Suprapubic skin (tissue), 4 donors: ENCODE measurements at regions not wholly inside any gene's neighbourhood (a gene's known extent, or its start where the extent isn't known, plus 50 kb on each side); places are given as distances from the start of the nearest gene placed in this dataset.

ENCODE experiments used
- DNase-seq, 2 donors: peaks; one replicate each; pipeline ENCODE4 v3.0.0-alpha.2; 2019; ENCODE audit warnings: low spot score in 2 of 2
- H3K27ac ChIP-seq: fragments of 200-600 bp; sonication (generic); one replicate; pipeline ENCODE4 v1.5.1; 2019
- H3K27me3 ChIP-seq: fragments of 200-600 bp; sonication (generic); one replicate; pipeline ENCODE4 v1.5.1; 2019
- H3K36me3 ChIP-seq: fragments of 200-600 bp; sonication (generic); one replicate; pipeline ENCODE4 v1.5.1; 2019
- H3K4me1 ChIP-seq: fragments of 200-600 bp; sonication (generic); one replicate; pipeline ENCODE4 v1.5.1; 2019
- H3K4me3 ChIP-seq: fragments of 200-600 bp; sonication (generic); one replicate; pipeline ENCODE4 v1.5.1; 2019; ENCODE audit warnings: mild to moderate bottlenecking
- H3K9me3 ChIP-seq: fragments of 200-600 bp; sonication (generic); one replicate; pipeline ENCODE4 v1.5.1; 2019
- EP300 ChIP-seq: sonication (generic); formaldehyde crosslinking; IDR thresholded peaks from one replicate; pipeline ENCODE4 v1.6.1; 2017; ENCODE audit warnings: antibody characterized with exemption
- POLR2A ChIP-seq, 2 donors: fragments of 450-650 bp; IDR thresholded peaks; one replicate each; pipeline ENCODE4 v1.6.1; 2017; ENCODE audit warnings: antibody characterized with exemption in 2 of 2, mild to moderate bottlenecking in 2 of 2, moderate library complexity in 2 of 2
- POLR2AphosphoS5 ChIP-seq, 3 donors: sonication (generic); formaldehyde crosslinking; IDR thresholded peaks; one replicate each; pipeline ENCODE4 v1.6.1; 2017; ENCODE audit warnings: antibody characterized with exemption in 3 of 3
- WGBS: methylation state at CpG from one replicate; pipeline ENCODE4 v1.1.5; 2018; 5-methylcytosine and 5-hydroxymethylcytosine counted together
- TF ChIP-seq, protein P1 (sequence below), 2 donors: fragments of 200-600 bp in 1 of 2; fragments of 450-650 bp in 1 of 2; sonication (generic) in 1 of 2; IDR thresholded peaks; one replicate each; pipeline ENCODE4 v1.5.1; 2016 to 2019; ENCODE audit warnings: antibody characterized with exemption in 2 of 2, mild to moderate bottlenecking in 1 of 2, moderate library complexity in 1 of 2

DNA sequence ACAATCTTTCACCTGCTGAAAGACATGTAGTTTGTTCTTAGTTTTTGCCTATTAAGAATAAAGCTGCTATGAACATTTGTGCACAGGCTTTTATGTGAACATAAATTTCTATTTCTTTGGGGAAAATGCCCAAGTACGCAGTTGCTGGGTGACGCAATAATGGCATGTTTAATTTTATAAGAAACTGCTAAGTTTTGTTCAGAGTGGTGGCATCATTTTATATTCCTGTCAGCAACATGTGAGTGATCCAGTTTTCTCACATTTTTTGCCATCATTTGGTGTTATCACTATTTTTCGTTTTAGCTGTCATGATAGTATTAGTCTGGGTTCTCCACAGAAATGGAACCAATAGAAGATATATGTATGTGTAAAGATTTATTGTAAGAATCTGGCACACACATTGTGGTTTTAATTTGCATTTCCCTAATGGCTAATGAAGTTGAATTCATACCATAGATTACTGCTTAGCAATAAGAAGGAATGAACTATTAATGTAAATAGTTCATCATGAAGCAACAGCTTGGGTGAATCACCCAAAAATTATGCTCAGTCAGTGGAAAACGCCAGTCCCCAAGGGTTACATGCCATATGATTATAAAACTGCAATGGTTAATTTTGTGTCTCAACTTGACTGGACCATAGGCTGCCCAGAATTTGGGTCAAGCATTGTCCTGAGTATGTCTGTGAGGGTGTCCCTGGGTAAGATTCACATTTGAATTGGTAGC lies 358.6 kb downstream of the MSX2 start:
- Histone ChIP-seq H3K9me3 (no peaks in the 10 kb centered on the region), H3K27me3 (no peaks in the 10 kb centered on the region), H3K4me1 (no peaks in the 10 kb centered on the region), H3K27ac (no peak overlapping the region), H3K4me3 (no peak overlapping the region), H3K36me3 (no peaks in the 10 kb centered on the region)
- DNase-seq = no peak
- WGBS = 70% methylated on average over 4 of the region's 4 CpGs
- TF ChIP-seq POLR2AphosphoS5 (IDR thresholded peaks at IDR 0.05) (no peak), POLR2A (IDR thresholded peaks at IDR 0.05) (no peak), EP300 (no peak)
- TF ChIP-seq, protein P1, sequence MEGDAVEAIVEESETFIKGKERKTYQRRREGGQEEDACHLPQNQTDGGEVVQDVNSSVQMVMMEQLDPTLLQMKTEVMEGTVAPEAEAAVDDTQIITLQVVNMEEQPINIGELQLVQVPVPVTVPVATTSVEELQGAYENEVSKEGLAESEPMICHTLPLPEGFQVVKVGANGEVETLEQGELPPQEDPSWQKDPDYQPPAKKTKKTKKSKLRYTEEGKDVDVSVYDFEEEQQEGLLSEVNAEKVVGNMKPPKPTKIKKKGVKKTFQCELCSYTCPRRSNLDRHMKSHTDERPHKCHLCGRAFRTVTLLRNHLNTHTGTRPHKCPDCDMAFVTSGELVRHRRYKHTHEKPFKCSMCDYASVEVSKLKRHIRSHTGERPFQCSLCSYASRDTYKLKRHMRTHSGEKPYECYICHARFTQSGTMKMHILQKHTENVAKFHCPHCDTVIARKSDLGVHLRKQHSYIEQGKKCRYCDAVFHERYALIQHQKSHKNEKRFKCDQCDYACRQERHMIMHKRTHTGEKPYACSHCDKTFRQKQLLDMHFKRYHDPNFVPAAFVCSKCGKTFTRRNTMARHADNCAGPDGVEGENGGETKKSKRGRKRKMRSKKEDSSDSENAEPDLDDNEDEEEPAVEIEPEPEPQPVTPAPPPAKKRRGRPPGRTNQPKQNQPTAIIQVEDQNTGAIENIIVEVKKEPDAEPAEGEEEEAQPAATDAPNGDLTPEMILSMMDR (IDR thresholded peaks at IDR 0.05) = no peak

DNA sequence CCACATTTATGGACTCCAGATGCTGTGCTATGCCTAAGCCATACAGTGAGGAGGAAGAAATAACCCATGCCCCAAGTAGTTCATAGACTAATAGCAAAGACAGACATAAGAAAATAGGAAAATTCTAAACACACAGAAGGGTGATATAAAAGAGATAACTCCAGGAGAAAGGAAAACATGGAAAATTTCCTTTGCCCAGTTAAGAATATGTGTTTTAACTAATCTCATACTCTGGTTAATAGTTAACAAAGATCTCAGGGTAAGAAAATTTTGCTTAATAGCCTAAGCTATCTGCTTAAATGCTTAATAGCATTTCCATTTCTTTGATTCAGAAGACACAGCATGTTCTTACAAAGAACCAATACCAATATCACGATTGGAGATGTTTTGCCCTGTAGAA lies 358.0 kb downstream of the MSX2 start:
- WGBS = 67% methylated on average over 1 of the region's 1 CpG
- no peaks in the 10 kb centered on the region for H3K27me3 ChIP-seq
- no peak overlapping the region for H3K4me3 ChIP-seq
- H3K9me3 ChIP-seq = no peaks in the 10 kb centered on the region
- no peak for TF ChIP-seq EP300
- TF ChIP-seq, protein P1 (IDR thresholded peaks at IDR 0.05) = no peak
- TF ChIP-seq POLR2AphosphoS5 (IDR thresholded peaks at IDR 0.05) = no peak
- no peak for TF ChIP-seq POLR2A (IDR thresholded peaks at IDR 0.05)
- no peaks in the 10 kb centered on the region for H3K4me1 ChIP-seq
- DNase-seq = no peak
- no peaks in the 10 kb centered on the region for H3K36me3 ChIP-seq
- no peak overlapping the region for H3K27ac ChIP-seq

DNA sequence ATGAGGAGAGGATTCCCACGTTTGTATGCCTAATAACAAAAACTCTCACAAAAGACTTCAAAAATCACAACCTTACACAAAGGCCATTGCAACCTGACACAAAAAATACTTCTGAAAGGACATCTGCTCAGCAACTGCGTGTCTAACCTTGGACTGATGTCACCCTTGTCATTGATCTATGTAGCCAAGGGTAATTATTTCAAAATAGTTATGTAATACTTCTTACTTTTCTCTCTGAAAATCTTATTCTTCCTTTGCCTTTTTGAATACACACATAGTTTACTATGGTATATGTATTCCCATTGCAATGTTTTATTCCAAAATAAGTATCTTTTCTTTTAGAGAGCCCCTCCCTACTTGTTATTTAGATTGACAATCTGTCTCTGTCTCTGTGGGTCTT lies 355.3 kb downstream of the MSX2 start:
- no peaks in the 10 kb centered on the region for H3K4me1 ChIP-seq
- no peaks in the 10 kb centered on the region for H3K27me3 ChIP-seq
- no peaks in the 10 kb centered on the region for H3K36me3 ChIP-seq
- TF ChIP-seq, protein P1 (IDR thresholded peaks at IDR 0.05) = no peak
- TF ChIP-seq EP300 (no peak), POLR2AphosphoS5 (IDR thresholded peaks at IDR 0.05) (no peak), POLR2A (IDR thresholded peaks at IDR 0.05) (no peak)
- no peaks in the 10 kb centered on the region for H3K9me3 ChIP-seq
- DNase-seq = no peak
- H3K4me3 ChIP-seq = no peak overlapping the region
- no peak overlapping the region for H3K27ac ChIP-seq
- WGBS = 58% methylated on average over 2 of the region's 2 CpGs

DNA sequence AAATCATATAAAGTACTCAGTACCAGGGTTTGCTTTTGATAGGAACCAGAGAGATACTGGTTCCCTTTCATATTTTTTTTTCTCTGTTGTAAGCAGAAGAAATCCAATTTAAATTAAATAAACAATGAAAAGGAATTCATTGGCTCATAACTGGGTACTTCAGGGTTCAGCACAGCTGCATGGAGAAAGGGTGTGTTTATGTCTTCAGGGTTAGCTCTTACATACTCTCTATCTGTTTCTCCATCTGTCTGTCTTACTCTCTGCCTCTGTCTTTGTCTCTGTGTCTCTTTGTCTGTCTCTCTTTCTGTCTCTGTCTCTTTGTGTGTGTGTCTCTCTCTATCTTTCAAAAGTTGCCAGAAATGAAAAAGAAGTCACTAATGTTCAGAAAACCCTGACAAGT lies 345.9 kb downstream of the MSX2 start:
- Histone ChIP-seq H3K4me1 (no peaks in the 10 kb centered on the region), H3K27ac (no peak overlapping the region), H3K4me3 (no peak overlapping the region), H3K27me3 (no peaks in the 10 kb centered on the region), H3K9me3 (no peaks in the 10 kb centered on the region), H3K36me3 (no peaks in the 10 kb centered on the region)
- no peak for DNase-seq
- no peak for TF ChIP-seq POLR2AphosphoS5 (IDR thresholded peaks at IDR 0.05)
- TF ChIP-seq, protein P1 (IDR thresholded peaks at IDR 0.05) = no peak
- TF ChIP-seq POLR2A (IDR thresholded peaks at IDR 0.05) = no peak
- no peak for TF ChIP-seq EP300

DNA sequence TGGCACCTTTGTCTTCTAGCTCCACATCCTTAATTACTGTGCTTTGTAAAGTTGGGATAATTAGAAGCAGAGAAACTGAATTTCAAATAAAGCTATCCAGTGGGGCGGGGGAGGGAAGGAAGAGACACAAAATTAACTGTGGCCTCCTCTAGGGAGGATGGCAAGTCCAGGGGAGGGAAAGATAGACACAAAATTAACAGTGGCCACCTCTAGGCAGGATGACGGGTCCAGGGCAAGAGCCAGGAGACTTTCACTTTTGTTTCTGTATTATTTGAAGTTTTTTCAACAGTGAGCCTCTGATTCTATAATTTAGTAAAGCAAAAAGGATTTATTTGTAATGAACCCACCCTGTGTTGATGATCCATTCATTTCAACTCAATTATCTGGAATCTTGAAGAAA lies 335.9 kb downstream of the MSX2 start:
- WGBS = 27% methylated on average over 2 of the region's 2 CpGs
- Histone ChIP-seq H3K27ac (no peak overlapping the region), H3K9me3 (no peaks in the 10 kb centered on the region), H3K27me3 (no peaks in the 10 kb centered on the region), H3K4me1 (no peaks in the 10 kb centered on the region), H3K36me3 (no peaks in the 10 kb centered on the region), H3K4me3 (no peak overlapping the region)
- no peak for DNase-seq
- TF ChIP-seq POLR2AphosphoS5 (IDR thresholded peaks at IDR 0.05) = no peak
- no peak for TF ChIP-seq EP300
- TF ChIP-seq POLR2A (IDR thresholded peaks at IDR 0.05) = no peak
- TF ChIP-seq, protein P1 (IDR thresholded peaks at IDR 0.05) = no peak
